Osteocyte (in vitro differentiated cells): ENCODE measurements at regions not wholly inside any gene's neighbourhood (a gene's known extent, or its start where the extent isn't known, plus 50 kb on each side); places are given as distances from the start of the nearest gene placed in this dataset.

Experiments used
- DNase-seq: peaks from one replicate; pipeline ENCODE4 v3.0.0; 2021; ENCODE audit warnings: mixed read lengths; ENCODE audit not compliant: unreplicated experiment; ENCODE audit errors: extremely low spot score
- H3K27ac Mint-ChIP-seq: one replicate; pipeline ENCODE4 v1.8.0; 2021; ENCODE audit warnings: mild to moderate bottlenecking, mixed read lengths; ENCODE audit not compliant: unreplicated experiment
- H3K27me3 Mint-ChIP-seq: one replicate; pipeline ENCODE4 v1.8.0; 2021; ENCODE audit warnings: mixed read lengths; ENCODE audit not compliant: unreplicated experiment
- H3K36me3 Mint-ChIP-seq: one replicate; pipeline ENCODE4 v1.8.0; 2021; ENCODE audit warnings: mixed read lengths; ENCODE audit not compliant: unreplicated experiment
- H3K4me1 Mint-ChIP-seq: one replicate; pipeline ENCODE4 v1.8.0; 2021; ENCODE audit warnings: mixed read lengths; ENCODE audit not compliant: unreplicated experiment
- H3K4me3 Mint-ChIP-seq: one replicate; pipeline ENCODE4 v1.8.0; 2021; ENCODE audit warnings: mild to moderate bottlenecking, moderate library complexity, mixed read lengths; ENCODE audit not compliant: unreplicated experiment
- H3K9me3 Mint-ChIP-seq: one replicate; pipeline ENCODE4 v1.8.0; 2021; ENCODE audit warnings: mixed read lengths; ENCODE audit not compliant: unreplicated experiment
- CTCF ChIP-seq: fragments of 200-600 bp; sonication (generic); IDR thresholded peaks from 2 replicates; pipeline ENCODE4 v1.5.0; 2021; ENCODE audit warnings: antibody characterized with exemption, mild to moderate bottlenecking, moderate library complexity

GRCh38 chr4:36677112-36677511 is 395.7 kb downstream of the DTHD1 start:
- Mint-ChIP-seq H3K36me3 (no peaks in the 10 kb centered on the region), H3K4me1 (no peaks in the 10 kb centered on the region), H3K27me3 (no peaks in the 10 kb centered on the region), H3K9me3 (peaks cover 12% of the 10 kb centered on the region), H3K27ac (no peak overlapping the region), H3K4me3 (no peak overlapping the region)
- DNase-seq, result no peak
- no peak for TF ChIP-seq CTCF

GRCh38 chr4:36677874-36678273 is 396.5 kb downstream of the DTHD1 start:
- DNase-seq, result no peak
- Mint-ChIP-seq H3K4me3 (no peak overlapping the region), H3K36me3 (no peaks in the 10 kb centered on the region), H3K4me1 (no peaks in the 10 kb centered on the region), H3K27me3 (no peaks in the 10 kb centered on the region), H3K9me3 (peaks cover 12% of the 10 kb centered on the region), H3K27ac (no peak overlapping the region)
- no peak for TF ChIP-seq CTCF

- TF ChIP-seq CTCF, result no peak
- peaks cover 40% of the 10 kb centered on the region for H3K9me3 Mint-ChIP-seq
- no peak for DNase-seq
- no peaks in the 10 kb centered on the region for H3K36me3 Mint-ChIP-seq
- no peaks in the 10 kb centered on the region for H3K27me3 Mint-ChIP-seq
- no peaks in the 10 kb centered on the region for H3K4me1 Mint-ChIP-seq
- no peak overlapping the region for H3K4me3 Mint-ChIP-seq
- no peak overlapping the region for H3K27ac Mint-ChIP-seq
Measured at GRCh38 chr4:36687681-36688080, 406.3 kb downstream of the DTHD1 start.

GRCh38 chr4:36692586-36692985 is 411.2 kb downstream of the DTHD1 start:
- no peak for TF ChIP-seq CTCF
- peaks cover 26% of the 10 kb centered on the region for H3K9me3 Mint-ChIP-seq
- H3K27ac Mint-ChIP-seq, result no peak overlapping the region
- no peak overlapping the region for H3K4me3 Mint-ChIP-seq
- no peaks in the 10 kb centered on the region for H3K36me3 Mint-ChIP-seq
- H3K4me1 Mint-ChIP-seq, result no peaks in the 10 kb centered on the region
- no peak for DNase-seq
- H3K27me3 Mint-ChIP-seq, result no peaks in the 10 kb centered on the region

- Mint-ChIP-seq H3K36me3 (no peaks in the 10 kb centered on the region), H3K9me3 (peaks cover 1% of the 10 kb centered on the region), H3K27ac (no peak overlapping the region), H3K4me1 (no peaks in the 10 kb centered on the region), H3K4me3 (no peak overlapping the region), H3K27me3 (no peaks in the 10 kb centered on the region)
- DNase-seq, result no peak
- TF ChIP-seq CTCF, result no peak
Measured at GRCh38 chr4:36702245-36702644, 420.8 kb downstream of the DTHD1 start.
